Left forelimb (tissue), 1 donor: ENCODE measurements at regions not wholly inside any gene's neighbourhood (a gene's known extent, or its start where the extent isn't known, plus 50 kb on each side); places are given as distances from the start of the nearest gene placed in this dataset.
"Not testable (repeated sequence)": the region's sequence is repeated elsewhere in the genome, so short reads cannot be mapped to it uniquely, and the experiment has no call there.

ENCODE experiments used
- DNase-seq: peaks from one replicate; pipeline ENCODE4 v3.0.0-alpha.2; 2018; ENCODE audit warnings: low spot score

DNA sequence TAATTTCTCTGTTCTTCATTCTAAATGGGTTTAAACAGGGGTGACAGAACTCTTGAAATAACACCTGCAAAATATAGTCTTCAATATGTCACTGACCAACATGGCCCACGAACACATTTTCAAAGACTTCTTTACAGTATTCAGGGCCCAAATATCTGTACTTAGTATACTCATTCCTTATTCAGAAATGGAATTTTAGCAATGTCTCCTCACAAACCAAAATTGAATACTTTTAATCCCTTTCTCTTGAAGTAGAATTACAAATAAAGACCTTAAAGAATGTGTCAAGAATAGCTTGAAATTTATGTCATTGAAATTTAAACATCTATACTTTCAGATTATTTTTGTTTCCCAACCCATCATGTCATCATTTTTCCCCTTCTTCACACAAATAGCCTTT is 263.1 kb downstream of the LRIG3 start:
- DNase-seq: no peak

DNA sequence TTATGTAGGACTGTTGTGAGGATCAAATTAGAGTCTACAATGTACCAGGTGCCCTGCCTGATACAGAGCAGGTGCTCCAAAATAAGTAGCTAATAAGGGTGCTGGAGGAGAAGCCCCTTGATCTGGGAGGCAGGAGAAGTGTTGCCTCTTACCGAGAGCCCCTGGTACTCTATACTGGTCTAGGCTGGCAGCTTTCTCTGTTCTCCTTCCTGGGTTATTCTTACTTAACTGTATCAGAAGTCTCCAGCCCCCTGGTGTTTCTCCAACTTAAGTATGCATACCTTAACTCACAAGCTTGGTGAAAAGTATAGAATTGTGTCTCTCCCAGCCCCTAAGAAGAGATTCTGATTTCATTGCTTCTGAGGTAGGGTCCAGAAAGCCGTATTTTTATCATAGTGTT is 254.9 kb downstream of the LRIG3 start:
- no peak for DNase-seq

DNA sequence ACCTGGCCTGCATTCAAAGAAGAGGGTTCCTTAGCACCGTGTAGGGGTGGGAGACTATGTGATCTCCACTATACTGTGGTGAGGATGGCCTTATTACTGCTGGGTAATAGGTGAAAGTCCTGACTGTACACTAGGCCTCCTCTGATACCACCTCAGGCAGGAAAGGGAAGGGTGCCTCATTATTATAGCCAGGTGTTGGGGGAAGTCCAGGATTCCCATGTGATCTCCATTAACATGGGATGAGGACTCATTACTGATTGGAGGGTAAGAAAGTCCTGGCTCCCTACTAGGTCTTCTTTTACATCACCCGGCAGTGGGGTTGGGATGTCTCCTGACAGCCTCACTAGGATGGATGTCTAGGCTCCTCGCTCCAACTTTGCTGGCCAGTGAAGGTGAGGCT is 252.1 kb downstream of the LRIG3 start:
- DNase-seq: no peak

DNA sequence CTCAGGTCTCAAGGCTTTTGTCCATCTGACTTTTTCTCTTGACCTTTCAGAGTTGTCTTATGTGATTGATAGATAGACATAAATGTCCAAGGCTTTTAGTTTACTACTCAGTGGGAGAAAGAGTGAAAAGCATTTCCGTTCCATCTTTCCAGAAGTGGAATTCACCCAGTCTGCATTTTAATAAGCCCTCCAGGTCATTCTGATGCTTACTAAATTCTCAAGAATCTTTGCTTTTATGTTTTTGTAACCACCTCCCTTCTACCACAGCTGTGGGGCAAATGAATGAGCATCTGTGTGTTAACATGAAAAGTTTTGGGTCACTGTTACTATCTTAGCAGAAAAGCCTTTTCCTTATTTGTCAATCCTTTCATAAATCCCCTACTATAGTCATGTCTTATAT is 251.4 kb downstream of the LRIG3 start:
- no peak for DNase-seq

- no peak for DNase-seq
Observed at GRCh38 chr12:58670623-58671022, 249.7 kb downstream of the LRIG3 start.

- no peak for DNase-seq
Observed at GRCh38 chr12:58671196-58671595, 249.1 kb downstream of the LRIG3 start.

- DNase-seq: no peak
Observed at GRCh38 chr12:58673021-58673420, 247.3 kb downstream of the LRIG3 start.

- DNase-seq: not testable (repeated sequence)
Observed at GRCh38 chr12:58677833-58678232, 242.5 kb downstream of the LRIG3 start.

DNA sequence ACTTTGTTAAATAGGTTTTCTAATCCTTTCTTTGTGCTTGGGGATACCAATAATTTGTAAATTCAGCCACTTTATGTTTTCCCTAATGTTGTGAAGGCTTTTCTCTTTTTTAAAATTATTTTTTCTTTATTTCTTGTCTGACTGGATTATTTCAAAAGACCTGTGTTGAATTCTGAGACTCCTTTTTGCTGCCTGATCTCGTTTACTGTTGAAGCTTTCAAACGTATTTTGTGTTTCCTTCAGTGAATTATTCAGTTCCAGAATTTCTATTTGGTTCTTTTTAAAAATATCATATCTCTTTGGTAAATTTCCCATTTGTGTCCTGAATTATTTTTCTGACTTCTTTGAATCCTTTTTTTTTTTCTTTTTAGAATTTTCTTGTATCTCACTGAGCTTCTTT is 241.6 kb downstream of the LRIG3 start:
- DNase-seq: no peak

GRCh38 chr12:58681730-58682129 is 238.6 kb downstream of the LRIG3 start:
- no peak for DNase-seq

- no peak for DNase-seq
Observed at GRCh38 chr12:58695263-58695662, 225.0 kb downstream of the LRIG3 start.

- DNase-seq: no peak
Observed at GRCh38 chr12:58701536-58701935, 218.8 kb downstream of the LRIG3 start.

DNA sequence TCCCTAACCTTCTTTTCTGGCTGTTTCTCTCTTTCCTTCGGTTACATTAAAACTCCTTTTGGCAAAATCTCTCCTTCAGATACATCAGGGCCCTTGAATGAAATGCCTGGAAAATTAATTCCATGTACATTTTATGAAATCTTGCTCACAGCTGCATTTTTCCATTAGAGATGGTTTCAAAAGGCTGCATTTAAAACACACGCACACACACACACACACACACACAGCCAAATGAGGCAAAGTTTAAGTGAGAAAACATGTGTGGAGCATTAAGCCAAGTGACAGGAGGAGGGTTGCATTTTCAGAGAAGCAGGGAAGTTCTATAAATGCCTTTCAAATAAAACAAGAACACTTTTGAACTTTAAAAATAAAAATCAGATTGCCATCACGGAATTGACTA is 216.4 kb downstream of the LRIG3 start:
- peak; percentile 76 for DNase-seq

GRCh38 chr12:58704770-58705169 is 215.5 kb downstream of the LRIG3 start:
- not testable (repeated sequence) for DNase-seq

- DNase-seq: no peak
Observed at GRCh38 chr12:58710901-58711300, 209.4 kb downstream of the LRIG3 start.

- DNase-seq: no peak
Observed at GRCh38 chr12:58711974-58712373, 208.3 kb downstream of the LRIG3 start.

DNA sequence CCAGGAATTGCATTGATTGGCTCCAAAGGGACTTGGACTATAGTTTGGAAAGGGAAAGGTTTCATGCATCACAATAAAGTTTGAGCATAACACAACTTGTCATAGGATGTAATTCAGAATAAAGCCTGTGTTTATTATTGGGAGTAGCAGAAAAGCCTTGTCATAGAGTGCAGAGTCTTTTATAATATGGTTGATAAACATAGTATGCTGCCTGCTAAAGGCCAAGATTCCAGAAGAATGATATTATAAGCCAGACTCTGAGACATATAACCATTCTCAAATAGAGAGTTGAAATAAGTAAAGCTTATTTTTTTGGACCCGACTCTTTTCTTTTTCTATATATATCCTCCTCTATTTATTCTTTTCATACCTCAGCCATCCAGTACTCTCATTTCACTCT is 207.3 kb downstream of the LRIG3 start:
- DNase-seq: no peak

- no peak for DNase-seq
Observed at GRCh38 chr12:58719161-58719560, 201.1 kb downstream of the LRIG3 start.

GRCh38 chr12:58720421-58720820 is 199.9 kb downstream of the LRIG3 start:
- no peak for DNase-seq

DNA sequence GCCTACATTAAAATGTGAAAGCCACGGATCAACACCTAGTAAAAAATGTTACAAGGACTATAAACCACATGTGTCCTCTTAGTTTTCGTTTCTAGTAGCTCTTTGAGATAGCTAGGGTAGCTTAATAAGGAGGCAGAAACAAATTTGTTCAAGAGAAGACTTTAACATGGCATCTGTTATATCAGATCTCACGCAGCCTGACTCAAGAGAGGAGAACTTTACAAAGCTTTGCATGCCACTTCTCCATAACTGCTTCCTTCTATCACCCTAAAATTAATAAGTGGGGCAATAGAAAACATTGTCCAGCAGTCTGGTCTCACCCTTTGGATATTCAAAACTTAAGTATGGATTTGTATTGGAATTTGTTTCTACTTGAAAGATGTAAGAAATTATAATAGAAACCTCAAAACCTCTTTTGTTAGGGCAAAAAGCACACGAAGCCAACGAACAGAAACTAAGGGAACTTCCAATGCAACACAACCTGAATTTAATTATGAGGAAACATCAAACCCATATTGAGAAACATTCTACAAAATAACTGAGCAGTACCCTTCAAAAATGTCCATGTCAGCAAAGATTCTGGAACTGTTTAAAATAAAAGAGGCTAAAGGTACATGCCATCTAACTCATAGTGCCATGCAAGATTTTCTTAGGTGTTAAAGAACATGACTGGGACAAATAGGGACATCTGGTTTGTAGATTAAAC is 194.8 kb downstream of the LRIG3 start:
- no peak for DNase-seq

DNA sequence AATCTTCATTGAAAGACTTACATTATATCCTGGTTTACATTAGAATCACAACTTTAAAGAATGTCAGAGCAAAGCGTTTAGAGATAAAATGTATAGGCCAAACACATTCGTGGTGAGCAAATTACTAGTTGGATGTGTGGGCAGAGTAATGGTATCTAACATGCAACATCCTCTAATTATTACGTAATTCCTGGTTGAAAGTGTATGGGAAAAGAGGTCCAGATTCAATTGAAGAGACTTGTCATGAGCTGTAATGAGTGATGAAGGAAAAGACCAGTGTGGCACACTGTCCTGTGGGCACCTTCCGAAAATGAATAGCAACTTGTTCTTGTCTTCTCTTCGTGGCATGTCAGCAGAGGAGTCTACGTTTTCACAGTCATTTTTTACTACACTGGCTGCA is 192.8 kb downstream of the LRIG3 start:
- no peak for DNase-seq

- DNase-seq: no peak
Observed at GRCh38 chr12:58728397-58728796, 191.9 kb downstream of the LRIG3 start.

DNA sequence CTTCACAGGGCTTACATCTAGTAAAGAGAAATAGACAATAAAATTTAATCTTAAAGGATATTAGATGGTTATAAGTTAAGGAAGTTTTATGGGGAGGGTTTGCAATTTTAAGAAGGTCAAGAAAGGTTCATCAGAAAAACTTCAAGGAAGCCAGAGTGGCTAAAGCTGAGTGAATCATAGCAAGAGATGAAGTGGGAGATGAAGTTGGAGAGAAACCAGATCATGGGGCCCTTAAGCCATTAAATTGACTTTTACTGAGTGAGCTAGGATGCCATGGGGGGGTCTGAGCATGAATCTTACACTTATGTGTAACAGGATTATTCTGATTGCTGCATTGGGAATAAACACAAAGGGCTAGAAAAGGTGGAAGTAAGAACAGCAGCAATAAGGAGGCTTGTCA is 189.2 kb downstream of the LRIG3 start:
- no peak for DNase-seq

- DNase-seq: no peak
Observed at GRCh38 chr12:58732894-58733293, 187.4 kb downstream of the LRIG3 start.

- no peak for DNase-seq
Observed at GRCh38 chr12:58741226-58741625, 179.1 kb downstream of the LRIG3 start.
